WTC11 (cell line): ENCODE measurements at regions not wholly inside any gene's neighbourhood (a gene's known extent, or its start where the extent isn't known, plus 50 kb on each side); places are given as distances from the start of the nearest gene placed in this dataset.

Experiments
- ATF1 ChIP-seq: sonication (generic); formaldehyde crosslinking; IDR thresholded peaks from 2 replicates; pipeline ENCODE4 v1.8.1; 2023; ENCODE audit warnings: mild to moderate bottlenecking, moderate library complexity, missing genetic modification reagents
- TF ChIP-seq, protein P1 (sequence below): sonication (generic); formaldehyde crosslinking; IDR thresholded peaks from 2 replicates; pipeline ENCODE4 v1.8.0; 2022; ENCODE audit warnings: mild to moderate bottlenecking, missing genetic modification reagents

DNA sequence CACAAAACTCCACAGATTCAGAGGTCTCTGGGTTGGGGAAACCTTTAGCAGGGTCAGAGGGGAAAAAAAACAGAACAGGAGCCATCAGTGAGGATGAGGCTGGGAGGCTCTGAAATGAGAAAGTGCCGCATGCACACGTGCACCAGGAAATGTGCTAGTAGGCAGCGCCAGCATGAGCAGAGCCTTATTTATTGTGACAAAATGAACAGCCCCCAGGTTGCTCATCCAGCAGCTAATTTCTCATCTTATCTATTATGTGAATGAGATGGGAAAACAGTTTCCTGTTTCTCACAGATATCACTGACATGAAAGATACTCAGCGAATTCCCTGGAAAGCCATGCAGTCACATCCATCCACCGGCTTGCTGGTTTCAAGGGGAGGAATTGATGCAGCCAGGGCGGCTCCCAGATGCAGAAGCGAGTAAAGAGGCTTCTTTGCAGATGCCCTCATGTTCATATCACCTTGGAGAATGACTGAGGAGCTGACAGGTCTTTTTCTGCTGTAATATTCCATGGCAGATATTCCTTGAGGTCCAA, 176.1 kb downstream of the MBOAT1 start:
- TF ChIP-seq ATF1 (CRISPR knock-in tag), result no peak
- TF ChIP-seq, protein P1, sequence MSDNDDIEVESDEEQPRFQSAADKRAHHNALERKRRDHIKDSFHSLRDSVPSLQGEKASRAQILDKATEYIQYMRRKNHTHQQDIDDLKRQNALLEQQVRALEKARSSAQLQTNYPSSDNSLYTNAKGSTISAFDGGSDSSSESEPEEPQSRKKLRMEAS (CRISPR knock-in tag), result no peak
